BLaER1 treated with 17β-estradiol and CSF1 and Interleukin-3, amounts not matched to agents 10 nM and 100 nM (cell line): ENCODE measurements at regions not wholly inside any gene's neighbourhood (a gene's known extent, or its start where the extent isn't known, plus 50 kb on each side); places are given as distances from the start of the nearest gene placed in this dataset.
"Not testable (repeated sequence)": the region's sequence is repeated elsewhere in the genome, so short reads cannot be mapped to it uniquely, and the experiment has no call there.

Experiments
- H3K27ac ChIP-seq, 11 experiments: shearing (Covaris generic); formaldehyde crosslinking; 2 replicates each; pipeline ENCODE4 v1.8.1; 2022
- H3K27me3 ChIP-seq, 11 experiments: shearing (Covaris generic); formaldehyde crosslinking; 2 replicates each; pipeline ENCODE4 v1.8.1; 2022
- H3K36me3 ChIP-seq, 11 experiments: shearing (Covaris generic); formaldehyde crosslinking; 2 replicates each; pipeline ENCODE4 v1.8.1; 2022
- H3K4me1 ChIP-seq, 10 experiments: shearing (Covaris generic); formaldehyde crosslinking; 2 replicates each; pipeline ENCODE4 v1.8.1; 2022
- H3K4me2 ChIP-seq, 11 experiments: shearing (Covaris generic); formaldehyde crosslinking; 2 replicates each; pipeline ENCODE4 v1.8.1; 2022
- H3K4me3 ChIP-seq, 10 experiments: shearing (Covaris generic); formaldehyde crosslinking; 2 replicates each; pipeline ENCODE4 v1.8.1; 2022
- H3K9ac ChIP-seq, 11 experiments: shearing (Covaris generic); formaldehyde crosslinking; 2 replicates each; pipeline ENCODE4 v1.8.1; 2022
- H3K9me3 ChIP-seq, 11 experiments: shearing (Covaris generic); formaldehyde crosslinking; replicated peaks in 1 of 11; 2 replicates each; pipeline ENCODE4 v1.8.1; 2022
- H4K20me1 ChIP-seq, 11 experiments: shearing (Covaris generic); formaldehyde crosslinking; 2 replicates each; pipeline ENCODE4 v1.8.1; 2022
- Cebpa-rat ChIP-seq, 11 experiments: shearing (Covaris generic); IDR thresholded peaks; 2 replicates each; pipeline ENCODE4 v1.8.1; 2022

GRCh38 chr6:71209626-71210025 lies 79.0 kb upstream of the OGFRL1 start:
- no peak overlapping the region for H3K4me3 ChIP-seq
- H3K4me1 ChIP-seq: no peaks in the 10 kb centered on the region
- 0 out of 22 replicates have a peak, but pooled peaks cover 0 to 4% (median 0%) of the 10 kb centered on the region in 11 experiments for H3K9me3 ChIP-seq
- no peak overlapping the region for H3K27ac ChIP-seq
- H4K20me1 ChIP-seq: no peaks in the 10 kb centered on the region
- H3K36me3 ChIP-seq: no peaks in the 10 kb centered on the region
- no peak overlapping the region for H3K9ac ChIP-seq
- H3K4me2 ChIP-seq: no peak overlapping the region
- no peak for TF ChIP-seq Cebpa-rat (IDR thresholded peaks at IDR 0.05)
- no peaks in the 10 kb centered on the region for H3K27me3 ChIP-seq

GRCh38 chr6:71211799-71212198 lies 76.8 kb upstream of the OGFRL1 start:
- Histone ChIP-seq H3K4me1 (no peaks in the 10 kb centered on the region), H3K9ac (no peak overlapping the region), H3K4me2 (no peak overlapping the region), H3K36me3 (no peaks in the 10 kb centered on the region), H3K9me3 (no peaks in the 10 kb centered on the region), H3K4me3 (no peak overlapping the region), H3K27ac (no peak overlapping the region), H4K20me1 (no peaks in the 10 kb centered on the region), H3K27me3 (no peaks in the 10 kb centered on the region)
- TF ChIP-seq Cebpa-rat (IDR thresholded peaks at IDR 0.05): no peak

DNA sequence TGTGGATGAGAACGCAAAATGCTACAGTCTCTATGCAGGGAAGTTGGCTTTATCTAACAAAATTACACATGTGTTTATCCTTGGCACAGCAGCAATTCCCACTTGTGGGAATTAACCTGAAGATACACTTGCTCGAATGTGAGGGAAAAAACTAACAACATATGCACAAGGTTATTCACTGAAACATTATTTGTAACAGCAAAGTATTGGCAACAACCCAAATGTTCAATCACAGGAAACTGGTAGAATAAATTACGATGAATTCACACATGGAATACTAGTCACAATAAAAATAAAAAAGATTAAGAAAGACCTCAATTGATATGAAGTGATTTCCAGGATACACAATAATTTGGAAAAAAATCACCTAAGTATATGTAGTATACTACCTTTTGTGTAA lies 68.1 kb upstream of the OGFRL1 start:
- Histone ChIP-seq H3K4me3 (no peak overlapping the region), H4K20me1 (no peaks in the 10 kb centered on the region), H3K4me2 (no peak overlapping the region), H3K27me3 (no peaks in the 10 kb centered on the region), H3K4me1 (no peaks in the 10 kb centered on the region), H3K9me3 (no peaks in the 10 kb centered on the region), H3K27ac (no peak overlapping the region), H3K36me3 (no peaks in the 10 kb centered on the region), H3K9ac (no peak overlapping the region)
- TF ChIP-seq Cebpa-rat (IDR thresholded peaks at IDR 0.05): no peak

DNA sequence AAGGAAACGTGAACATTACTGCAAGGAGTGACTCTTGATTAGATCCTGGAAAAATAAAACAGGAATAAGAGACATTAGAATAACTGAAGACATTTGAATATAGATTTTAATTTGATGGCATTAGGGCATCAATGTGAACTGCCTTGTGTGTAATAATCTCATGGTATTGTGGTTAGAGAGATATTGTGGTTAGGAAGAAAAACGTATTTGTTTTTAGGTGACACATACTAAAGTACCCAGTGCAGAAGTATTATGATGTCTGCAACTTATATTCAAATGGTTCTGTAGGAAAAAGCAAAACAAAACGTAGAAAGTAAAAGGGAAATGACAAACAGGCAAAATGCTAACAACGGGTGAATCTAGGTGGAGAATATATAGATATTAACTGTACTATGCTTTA lies 65.9 kb upstream of the OGFRL1 start:
- Histone ChIP-seq H3K9ac (no peak overlapping the region), H4K20me1 (no peaks in the 10 kb centered on the region), H3K27ac (no peak overlapping the region), H3K27me3 (no peaks in the 10 kb centered on the region), H3K4me3 (no peak overlapping the region), H3K36me3 (no peaks in the 10 kb centered on the region), H3K4me2 (no peak overlapping the region), H3K4me1 (peaks cover 0 to 7% (median 0%) of the 10 kb centered on the region in 10 experiments; a peak in 7 of 20 replicates), H3K9me3 (no peaks in the 10 kb centered on the region)
- no peak for TF ChIP-seq Cebpa-rat (IDR thresholded peaks at IDR 0.05)

DNA sequence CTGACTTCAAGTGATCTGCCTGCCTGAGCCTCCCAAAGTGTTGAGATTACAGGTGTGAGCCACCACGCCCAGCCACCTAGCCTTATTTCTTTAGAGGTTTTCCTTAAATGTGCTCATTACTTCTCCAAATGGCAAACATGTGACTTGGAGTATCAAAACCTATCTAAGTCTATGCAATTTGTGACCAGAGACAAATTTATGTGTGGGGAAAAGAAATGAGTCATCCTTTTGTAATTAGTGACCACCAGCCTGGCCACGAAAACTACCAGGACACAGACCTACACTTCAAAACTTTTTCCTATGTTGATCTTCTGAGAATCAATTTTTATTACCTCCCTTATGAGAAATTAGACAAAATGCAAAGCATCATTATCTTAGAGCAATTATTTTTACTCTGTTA lies 64.6 kb upstream of the OGFRL1 start:
- Histone ChIP-seq H3K9me3 (no peaks in the 10 kb centered on the region), H3K36me3 (no peaks in the 10 kb centered on the region), H3K4me3 (no peak overlapping the region), H3K9ac (no peak overlapping the region), H3K27ac (no peak overlapping the region), H3K4me2 (no peak overlapping the region), H3K4me1 (peaks cover 0 to 18% (median 6%) of the 10 kb centered on the region in 10 experiments; a peak in 11 of 20 replicates), H3K27me3 (no peaks in the 10 kb centered on the region), H4K20me1 (no peaks in the 10 kb centered on the region)
- TF ChIP-seq Cebpa-rat (IDR thresholded peaks at IDR 0.05): no peak

GRCh38 chr6:71226151-71226550 lies 62.5 kb upstream of the OGFRL1 start:
- no peak overlapping the region for H3K9ac ChIP-seq
- no peak for TF ChIP-seq Cebpa-rat (IDR thresholded peaks at IDR 0.05)
- no peaks in the 10 kb centered on the region for H3K36me3 ChIP-seq
- H4K20me1 ChIP-seq: no peaks in the 10 kb centered on the region
- H3K4me2 ChIP-seq: no peak overlapping the region
- no peaks in the 10 kb centered on the region for H3K27me3 ChIP-seq
- no peak overlapping the region for H3K4me3 ChIP-seq
- peaks cover 0 to 18% (median 6%) of the 10 kb centered on the region in 10 experiments; a peak in 11 of 20 replicates for H3K4me1 ChIP-seq
- no peaks in the 10 kb centered on the region for H3K9me3 ChIP-seq
- H3K27ac ChIP-seq: no peak overlapping the region

DNA sequence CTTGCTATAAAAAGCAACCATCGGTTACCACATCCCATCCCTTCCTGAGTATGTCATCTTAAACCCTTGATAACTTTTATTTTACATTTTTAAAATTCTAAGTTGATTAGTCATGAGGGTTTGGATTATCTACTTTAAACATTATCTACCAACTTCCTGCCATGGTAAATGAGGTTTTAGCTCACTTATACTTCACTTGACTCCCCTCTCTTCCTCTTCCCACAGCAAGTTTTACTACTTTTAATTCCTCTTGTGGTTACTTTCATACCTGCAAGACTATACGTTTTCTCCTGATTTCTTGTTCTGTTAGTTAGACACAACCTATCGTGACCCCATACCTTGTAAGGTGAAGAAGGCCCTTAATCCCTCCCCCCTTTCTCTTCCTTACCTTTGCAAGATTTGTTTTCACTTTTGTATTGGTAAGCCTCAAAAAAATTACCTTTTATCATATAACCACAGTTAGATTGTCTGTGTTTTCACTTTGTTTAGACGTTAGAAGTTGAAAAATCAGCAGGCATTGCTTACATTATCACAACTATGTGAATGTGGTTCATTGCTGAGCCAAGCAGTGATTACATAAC lies 60.1 kb upstream of the OGFRL1 start:
- no peak overlapping the region for H3K4me3 ChIP-seq
- H4K20me1 ChIP-seq: no peaks in the 10 kb centered on the region
- no peaks in the 10 kb centered on the region for H3K36me3 ChIP-seq
- no peaks in the 10 kb centered on the region for H3K9me3 ChIP-seq
- no peak overlapping the region for H3K27ac ChIP-seq
- no peak for TF ChIP-seq Cebpa-rat (IDR thresholded peaks at IDR 0.05)
- H3K27me3 ChIP-seq: no peaks in the 10 kb centered on the region
- H3K4me2 ChIP-seq: peak overlapping the region in 6 of 11 experiments; percentile 1 to 30 (median 8); a peak in 6 of 22 replicates
- no peak overlapping the region for H3K9ac ChIP-seq
- peaks cover 0 to 34% (median 6%) of the 10 kb centered on the region in 10 experiments; a peak in 11 of 20 replicates for H3K4me1 ChIP-seq

- Histone ChIP-seq H3K27ac (no peak overlapping the region), H3K9ac (no peak overlapping the region), H3K9me3 (no peaks in the 10 kb centered on the region), H3K4me2 (no peak overlapping the region), H3K4me3 (no peak overlapping the region), H3K36me3 (no peaks in the 10 kb centered on the region), H3K4me1 (peaks cover 0 to 34% (median 6%) of the 10 kb centered on the region in 10 experiments; a peak in 11 of 20 replicates), H3K27me3 (no peaks in the 10 kb centered on the region), H4K20me1 (no peaks in the 10 kb centered on the region)
- TF ChIP-seq Cebpa-rat (IDR thresholded peaks at IDR 0.05): no peak
These were observed 59.1 kb upstream of the OGFRL1 start for GRCh38 chr6:71229477-71229876.

- not testable (repeated sequence) for H3K27me3 ChIP-seq, H3K4me3 ChIP-seq, H3K27ac ChIP-seq, H4K20me1 ChIP-seq, H3K36me3 ChIP-seq, H3K9me3 ChIP-seq, H3K9ac ChIP-seq
- Histone ChIP-seq H3K4me2 (peak overlapping the region in 3 of 11 experiments; percentile 18 to 42 (median 18); a peak in 5 of 22 replicates), H3K4me1 (peaks cover 0 to 36% (median 5%) of the 10 kb centered on the region in 10 experiments; a peak in 11 of 20 replicates)
These were observed 55.7 kb upstream of the OGFRL1 start for GRCh38 chr6:71232890-71233289.

GRCh38 chr6:71236926-71237434 lies 51.6 kb upstream of the OGFRL1 start:
- Histone ChIP-seq H3K27ac (no peak overlapping the region), H3K4me2 (peak overlapping the region in 2 of 11 experiments; percentile 40 to 49; a peak in 3 of 22 replicates)

More at GRCh38 chr6:71236926-71237434, 51.6 kb upstream of the OGFRL1 start:
- Histone ChIP-seq H3K4me1 (peaks cover 0 to 26% (median 5%) of the 10 kb centered on the region in 10 experiments; a peak in 8 of 20 replicates), H3K9me3 (peaks cover 0 to 18% (median 4%) of the 10 kb centered on the region in 11 experiments; a peak in 10 of 22 replicates), H3K4me3 (no peak overlapping the region), H3K27me3 (no peaks in the 10 kb centered on the region), H3K36me3 (no peaks in the 10 kb centered on the region), H3K9ac (no peak overlapping the region), H4K20me1 (no peaks in the 10 kb centered on the region)
- TF ChIP-seq Cebpa-rat (IDR thresholded peaks at IDR 0.05): no peak
